HCT116 (cell line): ENCODE measurements at regions not wholly inside any gene's neighbourhood (a gene's known extent, or its start where the extent isn't known, plus 50 kb on each side); places are given as distances from the start of the nearest gene placed in this dataset.

Source experiments
- ATAC-seq: fragments of 200-7000 bp; cut with Tn5 transposase; 2 replicates; pipeline ENCODE4 v1.9.1; 2020; ENCODE audit warnings: mild to moderate bottlenecking, moderate library complexity
- BruUV-seq: library from RNA; stranded (reverse); fragments of 400-500 nt; replicated peaks from 2 replicates; lab custom pipeline; 2021; lab: Mats Ljungman, UMichigan
- CTCF ChIA-PET: fragments of 300-600 bp; sonication (Branson Sonifier 250); formaldehyde crosslinking; loops from one replicate; lab custom pipeline; 2021; ENCODE audit warnings: antibody characterized with exemption; lab: Charles Lee
- POLR2A ChIA-PET: fragments of 300-600, 350-600 bp; sonication (Branson Sonifier 250); formaldehyde crosslinking; loops from one replicate; lab custom pipeline; 2021; ENCODE audit warnings: antibody characterized with exemption; lab: Charles Lee
- RAD21 ChIA-PET, 2 experiments: fragments of 300-600 bp; sonication (Branson Sonifier 250); formaldehyde crosslinking; loops; one replicate each; lab custom pipeline; 2023; ENCODE audit warnings: low total read pairs in 2 of 2; ENCODE audit not compliant: uncharacterized antibody in 2 of 2, unreplicated experiment in 2 of 2, low non-redundant PET in 1 of 2; lab: Charles Lee
- DNase-seq: peaks from one replicate; pipeline ENCODE4 v3.0.0-alpha.2; 2010; ENCODE audit warnings: low read depth, low spot score
- H2AFZ ChIP-seq: fragments of 200-600 bp; shearing (Covaris generic), sonication (generic); 2 replicates; pipeline ENCODE4 v1.6.1; 2017; ENCODE audit warnings: low read depth, mixed run types, mixed read lengths, antibody characterized with exemption, low read length; ENCODE audit not compliant: poor library complexity, severe bottlenecking
- H3K27ac ChIP-seq: 2 replicates; pipeline ENCODE4 v1.5.1; 2012; ENCODE audit warnings: low read depth, low read length
- H3K27me3 ChIP-seq: fragments of 200-600 bp; sonication (generic); 2 replicates; pipeline ENCODE4 v1.6.1; 2016; ENCODE audit warnings: mixed run types, low read length, mixed read lengths; ENCODE audit not compliant: insufficient read depth
- H3K36me3 ChIP-seq, 2 experiments: fragments of 200-500 bp in 1 of 2; fragments of 200-600 bp in 1 of 2; sonication (Bioruptor generic) in 1 of 2; sonication (generic) in 1 of 2; 2 replicates each; pipeline versions ENCODE4 v1.5.1 to v1.6.1; 2014 to 2016; ENCODE audit warnings: low read length in 2 of 2, inconsistent platforms in 1 of 2, mixed read lengths in 1 of 2, mixed run types in 1 of 2; ENCODE audit not compliant: insufficient read depth in 2 of 2, control insufficient read depth in 1 of 2
- H3K4me1 ChIP-seq, 2 experiments: fragments of 200-600 bp in 1 of 2; sonication (generic) in 1 of 2; 2 replicates each; pipeline versions ENCODE4 v1.5.1 to v1.6.1; 2012 to 2017; ENCODE audit warnings: low read length in 2 of 2, inconsistent platforms in 1 of 2, mild to moderate bottlenecking in 1 of 2, mixed read lengths in 1 of 2, mixed run types in 1 of 2, moderate library complexity in 1 of 2; ENCODE audit not compliant: insufficient read depth in 2 of 2, control insufficient read depth in 1 of 2
- H3K4me2 ChIP-seq: fragments of 200-600 bp; sonication (generic); 2 replicates; pipeline ENCODE4 v1.6.1; 2017; ENCODE audit warnings: mixed run types, low read length, mixed read lengths
- H3K4me3 ChIP-seq, 2 experiments: fragments of 200-600 bp in 1 of 2; sonication (generic) in 1 of 2; replicated peaks in 1 of 2; 2 replicates each; pipeline ENCODE4 v1.5.1; 2011 to 2016; ENCODE audit warnings: low read length in 2 of 2, control low read depth in 1 of 2, low read depth in 1 of 2, mild to moderate bottlenecking in 1 of 2, mixed read lengths in 1 of 2, mixed run types in 1 of 2
- H3K79me2 ChIP-seq: fragments of 200-600 bp; sonication (generic); 2 replicates; pipeline ENCODE4 v1.6.1; 2017; ENCODE audit warnings: mild to moderate bottlenecking, mixed run types, low read length, moderate library complexity, mixed read lengths; ENCODE audit not compliant: insufficient read depth
- H3K9ac ChIP-seq: fragments of 200-600 bp; sonication (generic); 2 replicates; pipeline ENCODE4 v1.6.1; 2016; ENCODE audit warnings: low read length, mixed read lengths
- H3K9me2 ChIP-seq: fragments of 200-600 bp; sonication (generic), shearing (Covaris generic); 2 replicates; pipeline ENCODE4 v1.6.1; 2017; ENCODE audit warnings: mixed run types, mild to moderate bottlenecking, moderate library complexity; ENCODE audit not compliant: insufficient read depth
- H3K9me3 ChIP-seq, 2 experiments: fragments of 200-500 bp in 1 of 2; fragments of 200-600 bp in 1 of 2; sonication (Bioruptor generic) in 1 of 2; sonication (generic) in 1 of 2; 2 replicates each; pipeline ENCODE4 v1.6.1; 2014 to 2017; ENCODE audit warnings: low read length in 2 of 2, mixed read lengths in 2 of 2, inconsistent platforms in 1 of 2, low read depth in 1 of 2, mild to moderate bottlenecking in 1 of 2, mixed run types in 1 of 2, moderate library complexity in 1 of 2; ENCODE audit not compliant: control insufficient read depth in 1 of 2, insufficient read depth in 1 of 2
- H4K20me1 ChIP-seq: fragments of 200-600 bp; sonication (generic), shearing (Covaris generic); 2 replicates; pipeline ENCODE4 v1.6.1; 2017; ENCODE audit warnings: mixed run types, mild to moderate bottlenecking, moderate library complexity; ENCODE audit not compliant: insufficient read depth
- CBX3 ChIP-seq: IDR thresholded peaks from 2 replicates; pipeline ENCODE4 v1.6.1; 2012; ENCODE audit warnings: low read depth
- EGR1 ChIP-seq: IDR thresholded peaks from 2 replicates; pipeline ENCODE4 v1.6.1; 2012; ENCODE audit warnings: low read depth
- ELF1 ChIP-seq: IDR thresholded peaks from 2 replicates; pipeline ENCODE4 v1.6.1; 2012; ENCODE audit warnings: low read depth, borderline replicate concordance
- EZH2 ChIP-seq: fragments of 200-600 bp; sonication (generic); IDR thresholded peaks from 2 replicates; pipeline ENCODE4 v1.6.1; 2017; ENCODE audit warnings: antibody characterized with exemption, mixed run types
- EZH2phosphoT487 ChIP-seq: fragments of 200-600 bp; IDR thresholded peaks from 2 replicates; pipeline ENCODE4 v1.6.1; 2018; ENCODE audit warnings: antibody characterized with exemption, borderline replicate concordance
- FOSL1 ChIP-seq: IDR thresholded peaks from 2 replicates; pipeline ENCODE4 v1.6.1; 2012; ENCODE audit warnings: low read depth
- POLR2A ChIP-seq: IDR thresholded peaks from 2 replicates; pipeline ENCODE4 v1.7.0; 2011; ENCODE audit warnings: borderline replicate concordance; ENCODE audit not compliant: insufficient read depth, insufficient read length; ENCODE audit errors: extremely low read depth
- RAD21 ChIP-seq: IDR thresholded peaks from 2 replicates; pipeline ENCODE4 v1.6.1; 2012; ENCODE audit warnings: low read depth, mild to moderate bottlenecking
- SIN3A ChIP-seq: IDR thresholded peaks from 2 replicates; pipeline ENCODE4 v1.6.1; 2012; ENCODE audit warnings: low read depth
- SP1 ChIP-seq: IDR thresholded peaks from 2 replicates; pipeline ENCODE4 v1.6.1; 2012; ENCODE audit warnings: low read depth
- TCF7L2 ChIP-seq: IDR thresholded peaks from 2 replicates; pipeline ENCODE4 v1.7.0; 2011; ENCODE audit warnings: borderline replicate concordance, inconsistent platforms; ENCODE audit not compliant: insufficient read depth, insufficient read length; ENCODE audit errors: extremely low read depth
- ZFX ChIP-seq: fragments of 450-650 bp; IDR thresholded peaks from 2 replicates; pipeline ENCODE4 v1.6.1; 2017
- ZNF274 ChIP-seq: fragments of 200-500 bp; sonication (Bioruptor generic); IDR thresholded peaks from 2 replicates; pipeline ENCODE4 v1.6.1; 2014; ENCODE audit warnings: mild to moderate bottlenecking, low read depth, low read length, inconsistent platforms
- intact Hi-C: fragments of 100-400 bp; cut with micrococcal nuclease; formaldehyde crosslinking; loops from 2 replicates; pipeline ENCODE4 v1.10.0; 2022
- TF ChIP-seq, protein P1 (sequence below): IDR thresholded peaks from 2 replicates; pipeline ENCODE4 v1.6.1; 2011; ENCODE audit warnings: mild to moderate bottlenecking, low read length, moderate library complexity; ENCODE audit not compliant: insufficient replicate concordance; ENCODE audit errors: extremely low read depth
- TF ChIP-seq, protein P2 (sequence below): IDR thresholded peaks from 2 replicates; pipeline ENCODE4 v1.6.1; 2012; ENCODE audit warnings: low read depth
- TF ChIP-seq, protein P3 (sequence below): IDR thresholded peaks from 2 replicates; pipeline ENCODE4 v1.6.1; 2012

DNA sequence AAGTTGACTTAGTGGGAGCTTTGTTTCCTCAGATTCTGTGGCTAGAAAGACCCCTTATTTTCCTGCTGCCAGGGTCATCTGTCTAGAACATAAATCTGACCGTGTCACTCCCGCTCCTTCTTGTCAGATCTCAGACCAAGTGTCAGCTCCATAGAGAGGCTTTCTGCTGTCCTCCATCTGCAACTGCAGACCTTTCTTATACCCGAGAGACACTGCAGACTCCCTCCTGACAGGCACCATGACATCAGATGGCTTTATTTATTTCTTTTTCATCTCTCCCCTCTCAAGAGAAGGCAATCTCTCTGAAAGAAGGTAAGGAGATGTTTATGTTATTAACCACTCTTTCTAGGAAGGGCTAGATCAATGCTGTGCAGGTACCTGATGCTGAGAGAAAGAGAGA lies 726.5 kb downstream of the UQCRFS1 start (continued):
- TF ChIP-seq, protein P1, sequence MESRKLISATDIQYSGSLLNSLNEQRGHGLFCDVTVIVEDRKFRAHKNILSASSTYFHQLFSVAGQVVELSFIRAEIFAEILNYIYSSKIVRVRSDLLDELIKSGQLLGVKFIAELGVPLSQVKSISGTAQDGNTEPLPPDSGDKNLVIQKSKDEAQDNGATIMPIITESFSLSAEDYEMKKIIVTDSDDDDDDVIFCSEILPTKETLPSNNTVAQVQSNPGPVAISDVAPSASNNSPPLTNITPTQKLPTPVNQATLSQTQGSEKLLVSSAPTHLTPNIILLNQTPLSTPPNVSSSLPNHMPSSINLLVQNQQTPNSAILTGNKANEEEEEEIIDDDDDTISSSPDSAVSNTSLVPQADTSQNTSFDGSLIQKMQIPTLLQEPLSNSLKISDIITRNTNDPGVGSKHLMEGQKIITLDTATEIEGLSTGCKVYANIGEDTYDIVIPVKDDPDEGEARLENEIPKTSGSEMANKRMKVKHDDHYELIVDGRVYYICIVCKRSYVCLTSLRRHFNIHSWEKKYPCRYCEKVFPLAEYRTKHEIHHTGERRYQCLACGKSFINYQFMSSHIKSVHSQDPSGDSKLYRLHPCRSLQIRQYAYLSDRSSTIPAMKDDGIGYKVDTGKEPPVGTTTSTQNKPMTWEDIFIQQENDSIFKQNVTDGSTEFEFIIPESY, result no peak
- TF ChIP-seq EZH2, result no peak
- TF ChIP-seq, protein P2, sequence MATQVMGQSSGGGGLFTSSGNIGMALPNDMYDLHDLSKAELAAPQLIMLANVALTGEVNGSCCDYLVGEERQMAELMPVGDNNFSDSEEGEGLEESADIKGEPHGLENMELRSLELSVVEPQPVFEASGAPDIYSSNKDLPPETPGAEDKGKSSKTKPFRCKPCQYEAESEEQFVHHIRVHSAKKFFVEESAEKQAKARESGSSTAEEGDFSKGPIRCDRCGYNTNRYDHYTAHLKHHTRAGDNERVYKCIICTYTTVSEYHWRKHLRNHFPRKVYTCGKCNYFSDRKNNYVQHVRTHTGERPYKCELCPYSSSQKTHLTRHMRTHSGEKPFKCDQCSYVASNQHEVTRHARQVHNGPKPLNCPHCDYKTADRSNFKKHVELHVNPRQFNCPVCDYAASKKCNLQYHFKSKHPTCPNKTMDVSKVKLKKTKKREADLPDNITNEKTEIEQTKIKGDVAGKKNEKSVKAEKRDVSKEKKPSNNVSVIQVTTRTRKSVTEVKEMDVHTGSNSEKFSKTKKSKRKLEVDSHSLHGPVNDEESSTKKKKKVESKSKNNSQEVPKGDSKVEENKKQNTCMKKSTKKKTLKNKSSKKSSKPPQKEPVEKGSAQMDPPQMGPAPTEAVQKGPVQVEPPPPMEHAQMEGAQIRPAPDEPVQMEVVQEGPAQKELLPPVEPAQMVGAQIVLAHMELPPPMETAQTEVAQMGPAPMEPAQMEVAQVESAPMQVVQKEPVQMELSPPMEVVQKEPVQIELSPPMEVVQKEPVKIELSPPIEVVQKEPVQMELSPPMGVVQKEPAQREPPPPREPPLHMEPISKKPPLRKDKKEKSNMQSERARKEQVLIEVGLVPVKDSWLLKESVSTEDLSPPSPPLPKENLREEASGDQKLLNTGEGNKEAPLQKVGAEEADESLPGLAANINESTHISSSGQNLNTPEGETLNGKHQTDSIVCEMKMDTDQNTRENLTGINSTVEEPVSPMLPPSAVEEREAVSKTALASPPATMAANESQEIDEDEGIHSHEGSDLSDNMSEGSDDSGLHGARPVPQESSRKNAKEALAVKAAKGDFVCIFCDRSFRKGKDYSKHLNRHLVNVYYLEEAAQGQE, result no peak
- no peak for TF ChIP-seq ELF1

DNA sequence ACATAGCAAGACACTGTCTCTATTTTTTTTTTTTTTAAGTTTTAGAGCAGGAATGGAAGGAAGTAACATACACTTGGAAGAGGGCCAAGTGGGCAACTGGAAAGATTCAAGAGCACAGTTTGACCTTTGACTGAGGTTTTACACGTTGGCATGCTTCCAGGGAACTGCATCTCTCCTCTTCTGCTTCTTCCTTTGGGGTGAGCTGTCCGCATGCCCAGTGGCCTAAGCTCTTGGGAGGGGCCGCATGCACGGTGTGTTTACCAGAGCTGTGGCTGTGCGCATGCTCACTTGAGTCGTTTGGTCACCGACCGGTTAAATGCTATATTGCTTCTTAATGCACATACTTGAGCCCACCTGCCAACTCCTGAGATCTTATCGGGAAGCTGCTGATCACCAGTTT lies 727.7 kb downstream of the UQCRFS1 start:
- ChIA-PET POLR2A (no interaction called here), CTCF (no interaction called here), RAD21 (no interaction called here)
- H3K36me3 ChIP-seq, result no peaks in the 10 kb centered on the region
- intact Hi-C loops, result no loop called here
- H3K4me2 ChIP-seq, result no peak overlapping the region
- no peaks in the 10 kb centered on the region for H3K4me1 ChIP-seq
- H3K9me2 ChIP-seq, result no peaks in the 10 kb centered on the region
- no peak overlapping the region for H2AFZ ChIP-seq
- H3K4me3 ChIP-seq, result no peak overlapping the region
- no peaks in the 10 kb centered on the region for H3K79me2 ChIP-seq
- H3K9ac ChIP-seq, result no peak overlapping the region
- DNase-seq, result no peak
- H3K27me3 ChIP-seq, result no peaks in the 10 kb centered on the region
- BruUV-seq, result no TSS peak
- H4K20me1 ChIP-seq, result no peaks in the 10 kb centered on the region
- no peak overlapping the region for H3K27ac ChIP-seq
- ATAC-seq, result no peak
- H3K9me3 ChIP-seq, result peaks cover 0 to 27% of the 10 kb centered on the region in 2 experiments; a peak in 2 of 4 replicates
- TF ChIP-seq, protein P3, sequence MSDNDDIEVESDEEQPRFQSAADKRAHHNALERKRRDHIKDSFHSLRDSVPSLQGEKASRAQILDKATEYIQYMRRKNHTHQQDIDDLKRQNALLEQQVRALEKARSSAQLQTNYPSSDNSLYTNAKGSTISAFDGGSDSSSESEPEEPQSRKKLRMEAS, result no peak
- TF ChIP-seq CBX3 (no peak), EZH2phosphoT487 (no peak), RAD21 (no peak), EGR1 (no peak), ZFX (no peak), SIN3A (no peak), EZH2 (no peak), ZNF274 (no peak), TCF7L2 (no peak), FOSL1 (no peak), POLR2A (no peak), SP1 (no peak)
- TF ChIP-seq, protein P2, result no peak
